ENCODE measurements at regions not wholly inside any gene's neighbourhood (a gene's known extent, or its start where the extent isn't known, plus 50 kb on each side); places are given as distances from the start of the nearest gene placed in this dataset.

GRCh38 chr5:82909771-82910170 lies 167.4 kb downstream of the TMEM167A start:
- FAIRE-seq (no peak), DNase-seq (ENCODE audit: insufficient read length, low spot score) (no peak)
- TF ChIP-seq SPI1 (IDR thresholded peaks at IDR 0.05; ENCODE audit: low read depth, low read length): no peak
- TF ChIP-seq POLR2A (IDR thresholded peaks at IDR 0.05; ENCODE audit: low read depth, low read length): no peak
- TF ChIP-seq PAX5 (IDR thresholded peaks at IDR 0.05; ENCODE audit: insufficient read depth, low read length, severe bottlenecking): no peak
- no peak for TF ChIP-seq POLR2AphosphoS5 (IDR thresholded peaks at IDR 0.05; ENCODE audit: low read depth, low read length)
- no peak for TF ChIP-seq POU2F2 (IDR thresholded peaks at IDR 0.05; ENCODE audit: low read depth, low read length)
- TF ChIP-seq TAF1 (IDR thresholded peaks at IDR 0.05; ENCODE audit: low read depth, low read length): no peak

- DNase-seq (ENCODE audit: insufficient read length, low spot score) (no peak), FAIRE-seq (no peak)
- TF ChIP-seq POU2F2 (IDR thresholded peaks at IDR 0.05; ENCODE audit: low read depth, low read length) (no peak), TAF1 (IDR thresholded peaks at IDR 0.05; ENCODE audit: low read depth, low read length) (no peak), PAX5 (IDR thresholded peaks at IDR 0.05; ENCODE audit: insufficient read depth, low read length, severe bottlenecking) (no peak), SPI1 (IDR thresholded peaks at IDR 0.05; ENCODE audit: low read depth, low read length) (no peak), POLR2AphosphoS5 (IDR thresholded peaks at IDR 0.05; ENCODE audit: low read depth, low read length) (no peak), POLR2A (IDR thresholded peaks at IDR 0.05; ENCODE audit: low read depth, low read length) (no peak)
These were observed 171.2 kb downstream of the TMEM167A start for GRCh38 chr5:82905986-82906385.

GRCh38 chr5:82901281-82901888 lies 175.8 kb downstream of the TMEM167A start:
- TF ChIP-seq SPI1 (IDR thresholded peaks at IDR 0.05; ENCODE audit: low read depth, low read length) (no peak), PAX5 (IDR thresholded peaks at IDR 0.05; ENCODE audit: insufficient read depth, low read length, severe bottlenecking) (no peak), POLR2AphosphoS5 (IDR thresholded peaks at IDR 0.05; ENCODE audit: low read depth, low read length) (no peak), POU2F2 (IDR thresholded peaks at IDR 0.05; ENCODE audit: low read depth, low read length) (no peak), POLR2A (IDR thresholded peaks at IDR 0.05; ENCODE audit: low read depth, low read length) (no peak), TAF1 (IDR thresholded peaks at IDR 0.05; ENCODE audit: low read depth, low read length) (no peak)
- DNase-seq (ENCODE audit: insufficient read length, low spot score): no peak
- FAIRE-seq: no peak

- TF ChIP-seq SPI1 (IDR thresholded peaks at IDR 0.05; ENCODE audit: low read depth, low read length): no peak
- no peak for TF ChIP-seq POLR2AphosphoS5 (IDR thresholded peaks at IDR 0.05; ENCODE audit: low read depth, low read length)
- TF ChIP-seq POU2F2 (IDR thresholded peaks at IDR 0.05; ENCODE audit: low read depth, low read length): no peak
- no peak for FAIRE-seq
- DNase-seq (ENCODE audit: insufficient read length, low spot score): no peak
These were observed 182.5 kb downstream of the TMEM167A start for GRCh38 chr5:82894716-82895115.

GRCh38 chr5:82889088-82889487 lies 188.1 kb downstream of the TMEM167A start:
- TF ChIP-seq TAF1 (IDR thresholded peaks at IDR 0.05; ENCODE audit: low read depth, low read length) (no peak), SPI1 (IDR thresholded peaks at IDR 0.05; ENCODE audit: low read depth, low read length) (no peak), POLR2A (IDR thresholded peaks at IDR 0.05; ENCODE audit: low read depth, low read length) (no peak), POLR2AphosphoS5 (IDR thresholded peaks at IDR 0.05; ENCODE audit: low read depth, low read length) (no peak), PAX5 (IDR thresholded peaks at IDR 0.05; ENCODE audit: insufficient read depth, low read length, severe bottlenecking) (no peak), POU2F2 (IDR thresholded peaks at IDR 0.05; ENCODE audit: low read depth, low read length) (no peak)
- no peak for DNase-seq (ENCODE audit: insufficient read length, low spot score)
- FAIRE-seq: no peak

GRCh38 chr5:82886911-82887310 lies 190.3 kb downstream of the TMEM167A start:
- TF ChIP-seq TAF1 (IDR thresholded peaks at IDR 0.05; ENCODE audit: low read depth, low read length): no peak
- FAIRE-seq (no peak), DNase-seq (ENCODE audit: insufficient read length, low spot score) (no peak)

- TF ChIP-seq POLR2AphosphoS5 (IDR thresholded peaks at IDR 0.05; ENCODE audit: low read depth, low read length): no peak
- FAIRE-seq (no peak), DNase-seq (ENCODE audit: insufficient read length, low spot score) (no peak)
These were observed 191.4 kb downstream of the TMEM167A start for GRCh38 chr5:82885627-82886389.

GRCh38 chr5:82884821-82885471 lies 192.2 kb downstream of the TMEM167A start:
- FAIRE-seq: no peak
- TF ChIP-seq SPI1 (IDR thresholded peaks at IDR 0.05; ENCODE audit: low read depth, low read length) (no peak), POU2F2 (IDR thresholded peaks at IDR 0.05; ENCODE audit: low read depth, low read length) (no peak)
- DNase-seq (ENCODE audit: insufficient read length, low spot score): no peak

- no peak for TF ChIP-seq POLR2A (IDR thresholded peaks at IDR 0.05; ENCODE audit: low read depth, low read length)
- TF ChIP-seq PAX5 (IDR thresholded peaks at IDR 0.05; ENCODE audit: insufficient read depth, low read length, severe bottlenecking): no peak
- TF ChIP-seq POLR2AphosphoS5 (IDR thresholded peaks at IDR 0.05; ENCODE audit: low read depth, low read length): no peak
- TF ChIP-seq POU2F2 (IDR thresholded peaks at IDR 0.05; ENCODE audit: low read depth, low read length): no peak
- TF ChIP-seq SPI1 (IDR thresholded peaks at IDR 0.05; ENCODE audit: low read depth, low read length): no peak
- no peak for TF ChIP-seq TAF1 (IDR thresholded peaks at IDR 0.05; ENCODE audit: low read depth, low read length)
- DNase-seq (ENCODE audit: insufficient read length, low spot score): no peak
- no peak for FAIRE-seq
These were observed 194.9 kb downstream of the TMEM167A start for GRCh38 chr5:82882316-82882715.

- DNase-seq (ENCODE audit: insufficient read length, low spot score) (no peak), FAIRE-seq (no peak)
- TF ChIP-seq POU2F2 (IDR thresholded peaks at IDR 0.05; ENCODE audit: low read depth, low read length): no peak
- TF ChIP-seq SPI1 (IDR thresholded peaks at IDR 0.05; ENCODE audit: low read depth, low read length): no peak
- no peak for TF ChIP-seq TAF1 (IDR thresholded peaks at IDR 0.05; ENCODE audit: low read depth, low read length)
- no peak for TF ChIP-seq POLR2A (IDR thresholded peaks at IDR 0.05; ENCODE audit: low read depth, low read length)
- TF ChIP-seq POLR2AphosphoS5 (IDR thresholded peaks at IDR 0.05; ENCODE audit: low read depth, low read length): no peak
These were observed 195.5 kb downstream of the TMEM167A start for GRCh38 chr5:82881571-82882174.
